Left hindlimb (tissue), 1 donor: ENCODE measurements at regions not wholly inside any gene's neighbourhood (a gene's known extent, or its start where the extent isn't known, plus 50 kb on each side); places are given as distances from the start of the nearest gene placed in this dataset.
"Not testable (repeated sequence)": the region's sequence is repeated elsewhere in the genome, so short reads cannot be mapped to it uniquely, and the experiment has no call there.

Source experiments
- DNase-seq: peaks from one replicate; pipeline ENCODE4 v3.0.0-alpha.2; 2018

DNA sequence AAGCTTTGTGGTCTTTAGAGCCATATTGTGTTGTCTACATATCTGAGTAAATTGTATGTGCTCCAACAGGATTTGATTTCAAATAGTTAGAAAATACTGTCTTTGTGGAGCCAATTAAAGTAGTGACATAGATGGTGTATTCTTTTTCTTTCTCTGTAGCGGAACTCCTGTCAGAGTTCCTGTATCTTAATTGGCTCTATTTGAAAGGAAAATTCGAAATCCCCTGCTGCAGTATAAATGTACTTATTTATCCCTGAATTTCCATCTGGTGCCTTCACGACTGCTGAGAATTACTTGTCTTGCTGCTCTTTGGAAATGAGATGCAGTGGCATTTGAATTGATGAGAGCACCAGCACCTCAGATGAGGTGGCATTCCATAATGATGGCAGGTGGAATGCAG is 546.7 kb upstream of the SGCD start:
- DNase-seq: no peak

DNA sequence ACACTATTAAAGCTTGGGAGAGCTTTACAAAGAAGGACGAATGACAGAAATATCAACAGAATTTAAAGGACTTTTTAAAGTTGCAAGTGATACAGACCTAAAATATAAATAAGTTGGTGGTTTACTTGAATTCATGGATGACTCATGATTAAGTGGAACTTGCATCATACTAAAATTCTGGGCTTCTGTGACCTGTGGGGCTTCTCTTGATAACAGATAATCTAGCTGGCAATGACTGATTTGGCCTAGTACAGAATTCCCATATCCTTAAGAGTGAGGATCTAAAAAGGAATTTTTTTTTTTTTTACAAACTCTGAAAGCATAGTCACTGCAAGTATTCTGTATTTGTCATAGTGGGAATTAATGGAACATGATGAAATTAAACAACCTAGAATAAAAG is 543.7 kb upstream of the SGCD start:
- DNase-seq: no peak

DNA sequence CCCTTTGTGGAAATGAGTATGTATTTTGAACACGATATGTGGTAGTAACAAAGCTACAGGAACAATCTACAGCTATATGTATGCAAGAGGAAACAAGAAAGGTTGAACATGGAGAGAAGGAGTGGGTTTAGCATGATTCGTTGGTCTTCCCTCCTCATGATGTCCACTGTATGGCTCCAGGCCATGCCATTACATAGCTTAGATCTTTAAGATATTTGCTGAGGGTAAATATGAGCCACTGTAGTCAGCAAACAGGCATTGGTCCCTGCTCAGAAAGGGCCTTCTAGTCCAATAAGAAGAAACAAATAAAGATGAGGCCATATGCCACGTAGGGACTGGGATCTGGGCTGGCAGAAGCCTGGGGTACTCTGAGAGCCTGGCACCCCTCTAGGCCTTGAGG is 543.2 kb upstream of the SGCD start:
- no peak for DNase-seq

DNA sequence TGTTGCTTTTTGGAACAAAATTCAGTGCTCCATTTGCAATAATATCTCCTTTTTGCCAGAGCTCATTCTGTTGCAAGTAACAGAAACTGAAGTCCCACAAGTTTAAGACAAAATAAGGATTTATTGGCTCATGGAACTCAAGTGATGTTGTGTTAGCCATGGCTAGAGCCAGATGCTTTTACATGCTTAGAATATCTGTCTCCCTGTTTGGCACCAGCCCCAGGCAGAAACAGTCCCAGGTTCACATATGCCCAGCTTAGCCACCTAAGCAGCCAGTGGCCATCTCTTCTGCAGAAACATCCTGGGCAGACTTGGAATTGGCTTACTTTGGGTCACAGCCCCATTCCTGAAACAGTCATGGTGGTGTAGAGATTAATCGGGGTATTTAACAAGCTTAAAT is 540.9 kb upstream of the SGCD start:
- DNase-seq: no peak

DNA sequence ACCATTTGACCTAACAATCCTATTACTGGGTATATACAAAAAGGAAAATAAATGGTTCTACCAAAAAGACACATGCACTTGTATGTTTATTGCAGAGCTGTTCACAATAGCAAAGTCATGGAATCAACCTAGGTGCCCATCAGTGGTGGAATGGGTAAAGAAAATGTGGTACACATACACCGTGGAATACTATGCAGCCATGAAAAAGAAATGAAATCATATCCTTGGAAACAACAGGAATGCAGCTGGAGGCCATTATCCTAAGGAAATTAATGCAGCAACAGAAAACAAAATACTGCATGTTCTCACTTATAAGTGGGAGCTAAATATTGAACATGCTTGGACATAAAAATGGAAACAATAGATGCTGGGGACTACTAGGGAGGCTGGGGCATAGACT is 534.1 kb upstream of the SGCD start:
- DNase-seq: no peak

GRCh38 chr5:155794795-155795194 is 532.2 kb upstream of the SGCD start:
- DNase-seq: no peak

GRCh38 chr5:155799308-155799707 is 527.7 kb upstream of the SGCD start:
- no peak for DNase-seq

GRCh38 chr5:155807884-155808576 is 518.9 kb upstream of the SGCD start:
- DNase-seq: no peak

- no peak for DNase-seq
These were observed 511.7 kb upstream of the SGCD start for GRCh38 chr5:155815248-155815647.

DNA sequence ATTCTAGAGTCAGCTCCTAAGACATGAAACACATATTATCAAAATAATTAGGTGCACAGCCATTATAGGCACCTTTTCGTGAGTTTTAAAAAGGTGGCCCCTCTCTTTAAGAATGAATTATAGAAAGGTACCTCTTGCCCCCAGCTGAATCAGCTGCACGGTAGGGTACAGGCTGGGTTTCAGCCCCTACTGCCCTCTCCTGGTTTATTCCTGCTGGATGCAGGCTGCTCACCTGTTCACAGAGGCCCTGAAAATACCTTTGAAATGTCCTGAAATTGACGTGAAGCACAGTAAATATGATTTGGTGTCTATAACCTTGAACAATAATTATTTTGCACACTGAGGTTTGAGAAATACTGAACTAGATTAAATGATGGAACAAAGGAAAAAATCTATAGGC is 504.8 kb upstream of the SGCD start:
- DNase-seq: no peak

DNA sequence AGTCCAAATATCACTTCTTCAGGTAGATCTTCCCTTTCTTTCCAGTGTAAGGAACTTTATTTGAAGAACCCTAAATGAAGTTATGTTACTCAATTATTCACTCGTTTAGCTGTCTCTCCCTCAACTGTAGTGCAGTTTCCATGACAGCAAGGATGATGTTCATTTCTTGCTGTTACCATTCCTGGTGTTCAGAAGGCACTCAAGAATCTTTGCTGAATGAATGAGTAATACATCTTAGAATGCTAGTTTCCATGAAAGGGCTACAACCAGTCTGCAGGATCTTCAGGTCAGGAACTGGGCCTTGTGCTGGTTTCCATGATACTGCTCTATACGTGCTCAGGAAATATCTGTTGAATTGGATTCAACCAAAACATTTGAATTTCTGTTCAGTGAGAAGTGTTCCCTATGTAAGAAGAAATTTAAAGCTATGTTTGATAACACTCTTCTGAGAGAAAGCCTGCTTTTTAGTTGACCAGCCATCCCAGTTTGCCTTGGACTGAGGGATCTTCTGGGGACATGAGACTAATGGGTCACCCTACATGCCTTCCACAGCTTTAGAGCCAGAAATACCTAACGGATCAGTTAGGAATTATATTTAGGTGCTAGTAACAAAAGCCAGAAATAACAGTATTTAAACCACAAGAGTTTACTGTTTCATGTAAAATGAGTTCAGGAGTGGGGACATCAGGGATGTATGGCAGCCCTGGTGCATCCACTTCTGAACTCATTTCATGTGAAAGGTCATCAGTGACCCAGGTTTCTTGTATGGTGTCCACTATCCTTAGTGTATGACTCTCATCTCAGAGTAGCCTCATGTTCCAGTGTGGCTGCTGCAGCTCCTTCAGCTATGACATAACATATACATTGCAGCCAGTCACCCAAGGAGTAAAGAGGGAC is 500.1 kb upstream of the SGCD start:
- no peak for DNase-seq

GRCh38 chr5:155827508-155827815 is 499.5 kb upstream of the SGCD start:
- DNase-seq: not testable (repeated sequence)

GRCh38 chr5:155827949-155828348 is 499.0 kb upstream of the SGCD start:
- no peak for DNase-seq

GRCh38 chr5:155831491-155831890 is 495.5 kb upstream of the SGCD start:
- no peak for DNase-seq

- DNase-seq: no peak
These were observed 493.7 kb upstream of the SGCD start for GRCh38 chr5:155833287-155833686.

- no peak for DNase-seq
These were observed 492.5 kb upstream of the SGCD start for GRCh38 chr5:155834271-155834975.

DNA sequence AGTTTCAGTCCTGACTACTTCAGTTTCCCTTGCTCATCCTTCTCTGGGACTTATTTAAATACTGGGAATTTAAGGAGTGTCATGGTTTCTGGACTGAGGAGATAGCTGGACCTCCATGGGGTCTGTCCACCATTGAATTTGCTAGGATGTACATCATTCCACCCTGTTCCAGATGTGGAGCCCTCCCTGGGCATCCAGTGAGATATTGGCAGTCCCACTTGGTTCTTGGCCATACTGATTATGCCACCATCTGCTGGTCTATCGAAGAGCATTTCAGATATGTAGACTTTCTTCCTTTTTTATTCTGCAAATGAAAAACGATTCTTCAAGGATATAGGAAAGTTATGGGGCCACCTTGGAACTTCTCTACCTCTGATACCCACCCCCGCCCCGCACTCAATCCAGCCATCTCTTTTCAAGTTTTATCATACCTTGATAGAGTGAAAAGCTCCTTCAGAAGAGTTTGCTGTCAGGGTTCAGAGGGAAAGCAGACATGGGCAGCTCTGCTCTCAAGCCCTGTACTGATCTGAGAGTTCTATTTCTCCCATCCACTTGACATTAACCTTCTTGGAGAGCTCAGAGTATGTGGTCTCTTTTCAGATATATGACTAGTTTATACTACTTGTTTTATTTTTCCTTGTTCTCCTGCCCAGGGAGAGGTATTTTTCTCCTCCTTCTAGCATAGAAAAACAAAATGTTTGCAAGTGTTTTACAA is 490.7 kb upstream of the SGCD start:
- DNase-seq: no peak

- DNase-seq: no peak
These were observed 488.6 kb upstream of the SGCD start for GRCh38 chr5:155838394-155838793.

DNA sequence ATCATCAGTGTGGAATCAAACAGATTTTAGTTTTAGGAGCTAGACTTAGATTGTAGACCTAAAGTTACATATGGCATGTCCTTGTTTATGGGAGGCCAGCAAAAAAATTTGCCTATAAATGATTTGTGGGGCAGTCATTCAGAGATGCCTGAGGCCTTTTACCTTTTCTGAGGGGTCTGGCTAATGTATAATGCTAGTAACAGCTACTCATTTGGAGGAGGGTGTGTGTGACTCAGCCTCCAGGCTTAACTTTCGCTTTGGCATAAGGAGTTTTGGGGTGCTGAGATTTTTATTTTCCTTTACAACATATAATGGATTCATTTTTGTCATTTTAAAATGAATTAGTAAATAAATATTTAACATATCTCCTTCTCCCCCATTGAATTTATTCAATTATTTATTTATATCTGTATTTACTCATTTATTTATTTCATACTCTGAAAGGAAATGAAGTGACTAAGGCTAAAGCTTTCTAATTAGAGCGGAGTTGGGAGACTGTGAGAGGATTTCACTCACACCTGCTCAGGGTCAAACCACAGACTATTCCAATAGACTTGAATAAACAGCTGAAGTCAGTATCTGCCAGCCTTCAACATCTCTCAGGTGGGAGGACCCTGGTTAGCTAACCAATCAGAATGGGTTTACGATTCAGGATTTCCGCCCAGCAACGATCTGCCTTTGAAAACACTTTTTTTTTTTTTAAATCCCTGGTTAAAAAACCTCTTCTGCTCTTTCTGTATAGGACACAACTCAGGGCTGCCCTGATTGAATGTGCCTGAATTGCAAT is 487.5 kb upstream of the SGCD start:
- no peak for DNase-seq

DNA sequence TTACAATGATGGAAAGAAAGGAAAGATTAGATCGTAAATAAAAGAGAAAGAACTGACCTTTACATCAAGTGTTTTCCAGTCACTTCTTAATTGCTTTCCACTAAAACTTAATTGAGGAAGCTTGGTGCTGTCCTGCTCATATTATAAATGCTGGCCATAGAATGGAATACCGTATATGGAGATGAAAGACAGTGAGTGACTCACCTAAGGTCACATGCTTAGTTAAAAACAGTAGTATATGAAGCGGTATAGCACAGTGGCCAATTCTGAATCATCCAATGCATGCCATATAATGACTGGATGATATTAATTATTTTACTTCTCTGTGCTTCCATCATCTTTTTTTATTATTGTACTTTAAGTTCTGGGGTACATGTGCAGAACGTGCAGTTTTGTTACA is 482.4 kb upstream of the SGCD start:
- DNase-seq: no peak

DNA sequence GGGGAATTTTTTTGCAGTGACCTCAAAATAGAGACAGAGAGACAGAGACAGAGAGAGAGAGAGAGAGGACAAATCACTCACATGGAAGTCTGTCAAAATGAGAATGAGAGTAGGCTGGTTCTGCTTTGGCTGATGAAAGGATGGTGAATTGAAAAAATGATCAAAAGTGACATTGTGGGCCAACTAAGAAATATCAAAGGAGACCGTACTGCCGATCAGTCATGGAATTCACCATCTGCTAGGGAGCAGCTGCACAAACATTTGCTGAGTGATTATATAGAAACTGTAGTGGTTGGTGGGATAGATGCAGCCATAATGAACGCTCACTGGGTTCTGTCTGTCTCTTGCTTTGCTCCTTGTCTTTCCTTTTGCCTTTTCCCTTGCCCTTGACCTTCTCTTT is 476.6 kb upstream of the SGCD start:
- DNase-seq: no peak

- no peak for DNase-seq
These were observed 460.0 kb upstream of the SGCD start for GRCh38 chr5:155866971-155867370.
